ENCODE measurements at regions not wholly inside any gene's neighbourhood (a gene's known extent, or its start where the extent isn't known, plus 50 kb on each side); places are given as distances from the start of the nearest gene placed in this dataset.

DNA sequence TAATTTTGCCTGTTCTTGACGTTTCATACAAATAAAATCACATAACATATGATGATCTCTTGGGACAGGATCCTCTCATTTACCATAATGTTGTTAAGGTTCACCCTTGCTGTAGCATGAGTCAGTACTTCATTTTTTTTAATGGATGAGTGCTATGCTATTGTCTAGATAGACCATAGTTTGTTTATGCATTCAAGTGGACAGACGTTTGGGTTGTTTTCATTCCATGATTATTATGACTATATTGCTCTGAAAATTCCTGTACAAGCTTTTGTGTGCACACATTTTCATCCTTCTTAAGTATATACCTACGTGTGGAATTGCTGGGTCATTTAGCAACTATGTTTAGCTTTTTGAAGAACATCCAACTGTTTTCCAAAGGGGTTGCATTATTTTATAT is 325.6 kb upstream of the TMEM132C start:
- no peak overlapping the region for H3K9ac ChIP-seq (ENCODE audit: low read length)
- no peak overlapping the region for H3K27ac ChIP-seq (ENCODE audit: low read length)
- no peaks in the 10 kb centered on the region for H3K9me3 ChIP-seq (ENCODE audit: low read length)
- H2AFZ ChIP-seq (ENCODE audit: low read length), result no peak overlapping the region
- no peak overlapping the region for H3K4me3 ChIP-seq (ENCODE audit: low read length)
- no peak for DNase-seq
- H3K36me3 ChIP-seq (ENCODE audit: insufficient read depth, low read length), result no peaks in the 10 kb centered on the region
- no peaks in the 10 kb centered on the region for H4K20me1 ChIP-seq (ENCODE audit: insufficient read depth, low read depth, low read length)
- H3K9me2 ChIP-seq (replicated peaks; ENCODE audit: insufficient read depth, low read length), result no peaks in the 10 kb centered on the region; the same call in 1 of the 2 replicates
- no peak overlapping the region for H3K4me2 ChIP-seq (ENCODE audit: low read depth, low read length, poor library complexity, severe bottlenecking)
- no peaks in the 10 kb centered on the region for H3K79me2 ChIP-seq (ENCODE audit: low read length)
- H3K27me3 ChIP-seq (ENCODE audit: low read length), result no peaks in the 10 kb centered on the region
- H3K4me1 ChIP-seq (ENCODE audit: low read length), result no peaks in the 10 kb centered on the region

DNA sequence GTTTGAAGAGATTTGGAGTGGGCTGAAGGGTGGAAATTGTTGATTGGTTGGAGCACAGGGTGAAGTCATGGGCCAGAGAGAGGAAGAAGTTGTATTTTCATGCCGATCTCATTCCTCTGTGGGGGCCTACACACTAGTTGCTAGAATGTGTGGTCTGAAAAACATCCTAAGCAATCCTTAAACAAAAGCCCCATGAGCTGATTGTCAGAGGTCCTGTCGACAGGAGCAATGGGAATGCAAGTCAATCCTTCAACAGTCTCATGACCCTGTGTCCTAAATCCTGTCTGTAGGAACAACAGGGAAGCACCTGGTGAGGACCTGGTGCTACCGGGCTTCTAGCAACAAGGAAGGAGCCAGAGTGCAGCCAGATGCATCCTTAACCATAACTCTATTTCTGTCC is 324.0 kb upstream of the TMEM132C start:
- Histone ChIP-seq H3K4me3 (ENCODE audit: low read length) (no peak overlapping the region), H3K4me1 (ENCODE audit: low read length) (no peaks in the 10 kb centered on the region), H3K27ac (ENCODE audit: low read length) (no peak overlapping the region), H3K79me2 (ENCODE audit: low read length) (no peaks in the 10 kb centered on the region), H3K9ac (ENCODE audit: low read length) (no peak overlapping the region), H3K36me3 (ENCODE audit: insufficient read depth, low read length) (no peaks in the 10 kb centered on the region), H3K9me3 (ENCODE audit: low read length) (no peaks in the 10 kb centered on the region), H2AFZ (ENCODE audit: low read length) (no peak overlapping the region), H3K27me3 (ENCODE audit: low read length) (no peaks in the 10 kb centered on the region), H3K4me2 (ENCODE audit: low read depth, low read length, poor library complexity, severe bottlenecking) (no peak overlapping the region), H4K20me1 (ENCODE audit: insufficient read depth, low read depth, low read length) (no peaks in the 10 kb centered on the region), H3K9me2 (replicated peaks; ENCODE audit: insufficient read depth, low read length) (no peaks in the 10 kb centered on the region; the same call in 1 of the 2 replicates)
- DNase-seq, result no peak

GRCh38 chr12:127943481-127944210 is 323.3 kb upstream of the TMEM132C start:
- Histone ChIP-seq H3K9me3 (ENCODE audit: low read length) (no peaks in the 10 kb centered on the region), H3K79me2 (ENCODE audit: low read length) (no peaks in the 10 kb centered on the region), H3K9ac (ENCODE audit: low read length) (no peak overlapping the region), H3K4me3 (ENCODE audit: low read length) (no peak overlapping the region), H3K36me3 (ENCODE audit: insufficient read depth, low read length) (no peaks in the 10 kb centered on the region), H3K27ac (ENCODE audit: low read length) (no peak overlapping the region), H3K9me2 (replicated peaks; ENCODE audit: insufficient read depth, low read length) (no peaks in the 10 kb centered on the region; the same call in 1 of the 2 replicates), H3K27me3 (ENCODE audit: low read length) (no peaks in the 10 kb centered on the region), H3K4me1 (ENCODE audit: low read length) (no peaks in the 10 kb centered on the region), H2AFZ (ENCODE audit: low read length) (no peak overlapping the region), H4K20me1 (ENCODE audit: insufficient read depth, low read depth, low read length) (no peaks in the 10 kb centered on the region), H3K4me2 (ENCODE audit: low read depth, low read length, poor library complexity, severe bottlenecking) (no peak overlapping the region)
- DNase-seq, result no peak

DNA sequence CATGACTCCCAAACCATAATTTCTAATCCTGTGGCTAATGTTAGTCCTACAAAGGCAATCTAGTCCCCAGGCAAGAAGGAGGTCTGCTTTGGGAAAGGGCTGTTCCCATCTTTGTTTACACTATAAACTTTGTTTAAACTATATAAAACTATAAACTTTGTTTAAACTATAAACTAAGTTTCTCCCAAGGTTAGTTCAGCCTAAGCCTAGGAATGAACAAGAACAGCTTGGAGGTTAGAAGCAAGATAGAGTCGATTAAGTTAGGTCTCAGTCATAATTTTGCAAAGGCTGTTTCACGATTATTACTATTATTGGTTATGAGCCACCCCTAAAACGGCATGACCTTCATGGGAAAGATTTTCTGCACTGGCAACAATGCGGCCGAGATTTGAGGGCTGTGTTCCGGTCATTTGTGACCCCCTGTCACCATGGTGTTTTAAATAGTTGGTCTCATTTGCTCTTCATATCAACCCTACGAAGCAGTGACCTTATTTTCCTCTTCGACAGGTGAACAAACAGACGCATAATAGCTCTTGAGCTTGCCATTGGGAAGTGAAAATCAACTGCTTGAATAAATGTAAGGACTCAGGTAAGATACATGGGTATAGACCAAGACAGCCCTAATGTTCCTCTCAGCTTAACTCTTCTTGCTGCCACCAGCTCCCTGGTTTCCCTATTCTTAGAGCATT is 322.6 kb upstream of the TMEM132C start:
- H3K4me1 ChIP-seq (ENCODE audit: low read length), result no peaks in the 10 kb centered on the region
- no peak overlapping the region for H3K9ac ChIP-seq (ENCODE audit: low read length)
- H3K9me3 ChIP-seq (ENCODE audit: low read length), result no peaks in the 10 kb centered on the region
- H3K4me3 ChIP-seq (ENCODE audit: low read length), result no peak overlapping the region
- H2AFZ ChIP-seq (ENCODE audit: low read length), result no peak overlapping the region
- H3K27ac ChIP-seq (ENCODE audit: low read length), result no peak overlapping the region
- H3K9me2 ChIP-seq (replicated peaks; ENCODE audit: insufficient read depth, low read length), result no peaks in the 10 kb centered on the region
- no peaks in the 10 kb centered on the region for H4K20me1 ChIP-seq (ENCODE audit: insufficient read depth, low read depth, low read length)
- H3K27me3 ChIP-seq (ENCODE audit: low read length), result no peaks in the 10 kb centered on the region
- DNase-seq, result no peak
- H3K36me3 ChIP-seq (ENCODE audit: insufficient read depth, low read length), result no peaks in the 10 kb centered on the region
- no peak overlapping the region for H3K4me2 ChIP-seq (ENCODE audit: low read depth, low read length, poor library complexity, severe bottlenecking)
- no peaks in the 10 kb centered on the region for H3K79me2 ChIP-seq (ENCODE audit: low read length)

DNA sequence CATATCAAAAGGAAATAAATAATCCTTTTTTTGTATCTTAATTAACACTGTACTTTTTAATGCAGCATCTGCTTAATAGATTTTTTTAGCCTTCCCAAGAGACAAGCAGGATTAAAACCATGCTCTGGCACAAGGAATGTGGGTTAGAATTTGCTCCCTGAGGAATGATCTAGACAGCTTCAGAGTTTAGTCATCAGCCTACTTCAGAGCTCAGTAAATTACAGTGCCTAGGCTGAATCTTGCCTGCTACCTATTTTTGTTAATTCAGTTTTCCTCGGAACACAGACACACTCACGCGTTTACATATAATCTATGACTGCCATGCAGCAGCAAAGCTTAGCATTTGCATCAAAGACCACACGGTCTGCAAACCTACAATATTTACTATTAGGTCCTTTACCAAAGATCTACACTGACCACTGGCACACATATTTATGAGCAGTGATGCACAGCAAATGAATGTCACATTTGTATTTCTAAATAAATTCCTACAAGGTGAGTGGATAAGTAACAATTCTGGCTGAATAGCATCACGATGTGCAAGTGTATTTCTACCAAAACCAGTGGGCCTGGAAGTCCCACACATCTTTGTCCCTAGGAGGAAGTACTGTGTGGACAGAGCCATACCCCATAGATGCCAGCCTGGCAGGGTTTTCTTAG is 309.8 kb upstream of the TMEM132C start:
- Histone ChIP-seq H3K27ac (ENCODE audit: low read length) (no peak overlapping the region), H3K27me3 (ENCODE audit: low read length) (no peaks in the 10 kb centered on the region), H3K4me2 (ENCODE audit: low read depth, low read length, poor library complexity, severe bottlenecking) (no peak overlapping the region), H3K79me2 (ENCODE audit: low read length) (no peaks in the 10 kb centered on the region), H3K4me1 (ENCODE audit: low read length) (no peaks in the 10 kb centered on the region), H3K9ac (ENCODE audit: low read length) (no peak overlapping the region), H3K36me3 (ENCODE audit: insufficient read depth, low read length) (no peaks in the 10 kb centered on the region), H2AFZ (ENCODE audit: low read length) (no peak overlapping the region), H3K9me3 (ENCODE audit: low read length) (no peaks in the 10 kb centered on the region), H3K9me2 (replicated peaks; ENCODE audit: insufficient read depth, low read length) (no peaks in the 10 kb centered on the region), H3K4me3 (ENCODE audit: low read length) (no peak overlapping the region), H4K20me1 (ENCODE audit: insufficient read depth, low read depth, low read length) (no peaks in the 10 kb centered on the region)
- DNase-seq, result no peak

DNA sequence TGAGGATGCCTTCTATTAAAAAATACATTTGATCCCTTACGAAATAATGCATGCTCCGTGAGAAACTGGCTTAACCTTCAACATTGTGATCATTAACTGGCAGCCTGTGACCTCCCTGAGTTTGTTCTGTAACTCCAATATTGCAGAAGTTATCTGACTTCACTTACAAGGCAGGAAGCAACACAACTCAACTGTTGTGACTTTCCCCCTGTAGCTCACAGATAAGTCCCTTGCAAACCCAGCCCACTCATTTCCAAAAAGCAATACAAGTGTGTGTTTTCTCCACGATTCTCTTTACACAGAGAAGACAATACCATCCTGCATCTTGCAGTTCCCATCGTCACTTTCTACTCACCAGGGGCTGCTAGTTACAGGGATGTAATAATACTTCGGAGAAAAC is 304.7 kb upstream of the TMEM132C start:
- Histone ChIP-seq H3K9me3 (ENCODE audit: low read length) (no peaks in the 10 kb centered on the region), H3K4me2 (ENCODE audit: low read depth, low read length, poor library complexity, severe bottlenecking) (no peak overlapping the region), H3K27ac (ENCODE audit: low read length) (no peak overlapping the region), H3K79me2 (ENCODE audit: low read length) (no peaks in the 10 kb centered on the region), H4K20me1 (ENCODE audit: insufficient read depth, low read depth, low read length) (no peaks in the 10 kb centered on the region), H3K4me1 (ENCODE audit: low read length) (no peaks in the 10 kb centered on the region), H3K9me2 (replicated peaks; ENCODE audit: insufficient read depth, low read length) (no peaks in the 10 kb centered on the region), H3K36me3 (ENCODE audit: insufficient read depth, low read length) (no peaks in the 10 kb centered on the region), H3K27me3 (ENCODE audit: low read length) (no peaks in the 10 kb centered on the region), H3K9ac (ENCODE audit: low read length) (no peak overlapping the region), H2AFZ (ENCODE audit: low read length) (no peak overlapping the region), H3K4me3 (ENCODE audit: low read length) (no peak overlapping the region)
- no peak for DNase-seq

GRCh38 chr12:127963933-127964332 is 303.0 kb upstream of the TMEM132C start:
- Histone ChIP-seq H3K9ac (ENCODE audit: low read length) (no peak overlapping the region), H3K4me1 (ENCODE audit: low read length) (no peaks in the 10 kb centered on the region), H3K4me2 (ENCODE audit: low read depth, low read length, poor library complexity, severe bottlenecking) (no peak overlapping the region), H3K4me3 (ENCODE audit: low read length) (no peak overlapping the region), H3K9me3 (ENCODE audit: low read length) (no peaks in the 10 kb centered on the region), H2AFZ (ENCODE audit: low read length) (no peak overlapping the region), H3K27ac (ENCODE audit: low read length) (no peak overlapping the region), H3K79me2 (ENCODE audit: low read length) (no peaks in the 10 kb centered on the region), H3K36me3 (ENCODE audit: insufficient read depth, low read length) (no peaks in the 10 kb centered on the region), H3K27me3 (ENCODE audit: low read length) (no peaks in the 10 kb centered on the region), H3K9me2 (replicated peaks; ENCODE audit: insufficient read depth, low read length) (no peaks in the 10 kb centered on the region), H4K20me1 (ENCODE audit: insufficient read depth, low read depth, low read length) (no peaks in the 10 kb centered on the region)
- no peak for DNase-seq

DNA sequence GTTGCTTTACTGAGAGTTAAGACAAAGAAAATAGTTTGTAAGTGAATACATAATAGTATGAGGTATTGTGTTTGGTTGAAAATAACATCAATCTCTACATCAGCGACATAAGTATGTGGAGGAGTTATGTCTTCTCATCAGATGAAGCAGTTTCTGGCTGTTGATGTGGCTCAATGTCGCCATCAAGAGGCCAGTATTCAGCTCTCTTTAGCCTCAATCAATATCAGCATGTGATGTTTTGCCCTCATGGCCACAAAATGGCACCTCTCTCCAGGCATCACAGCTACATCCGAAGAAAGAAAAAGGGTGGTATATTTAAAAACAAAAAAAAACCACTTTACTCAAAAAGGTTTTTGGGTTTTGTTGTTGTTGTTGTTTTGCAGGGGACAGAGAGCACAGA is 302.3 kb upstream of the TMEM132C start:
- H3K9ac ChIP-seq (ENCODE audit: low read length), result no peak overlapping the region
- no peak overlapping the region for H3K4me2 ChIP-seq (ENCODE audit: low read depth, low read length, poor library complexity, severe bottlenecking)
- no peaks in the 10 kb centered on the region for H3K27me3 ChIP-seq (ENCODE audit: low read length)
- H3K36me3 ChIP-seq (ENCODE audit: insufficient read depth, low read length), result no peaks in the 10 kb centered on the region
- H3K4me3 ChIP-seq (ENCODE audit: low read length), result no peak overlapping the region
- no peaks in the 10 kb centered on the region for H3K9me2 ChIP-seq (replicated peaks; ENCODE audit: insufficient read depth, low read length)
- no peak overlapping the region for H2AFZ ChIP-seq (ENCODE audit: low read length)
- H3K9me3 ChIP-seq (ENCODE audit: low read length), result no peaks in the 10 kb centered on the region
- no peaks in the 10 kb centered on the region for H3K4me1 ChIP-seq (ENCODE audit: low read length)
- no peaks in the 10 kb centered on the region for H4K20me1 ChIP-seq (ENCODE audit: insufficient read depth, low read depth, low read length)
- no peaks in the 10 kb centered on the region for H3K79me2 ChIP-seq (ENCODE audit: low read length)
- no peak overlapping the region for H3K27ac ChIP-seq (ENCODE audit: low read length)
- peak; percentile 82 for DNase-seq
